Endothelial cell of umbilical vein (primary cell): ENCODE measurements at regions not wholly inside any gene's neighbourhood (a gene's known extent, or its start where the extent isn't known, plus 50 kb on each side); places are given as distances from the start of the nearest gene placed in this dataset.

Source experiments
- BruUV-seq: library from RNA; stranded (reverse); fragments of 400-500 nt; replicated peaks from 2 replicates; lab custom pipeline; 2021; lab: Mats Ljungman, UMichigan
- CTCF ChIA-PET: fragments of 300-600, 350-600 bp; sonication (Branson Sonifier 250); formaldehyde crosslinking; loops from one replicate; lab custom pipeline; 2021; ENCODE audit warnings: antibody characterized with exemption, inconsistent platforms; lab: Charles Lee
- POLR2A ChIA-PET: fragments of 300-600, 350-600 bp; sonication (Branson Sonifier 250); formaldehyde crosslinking; loops from one replicate; lab custom pipeline; 2021; ENCODE audit warnings: antibody characterized with exemption, inconsistent platforms; lab: Charles Lee
- DNase-seq: peaks from one replicate; pipeline ENCODE4 v3.0.0-alpha.2; 2011; ENCODE audit warnings: low read depth, low spot score
- FAIRE-seq: peaks from 2 replicates; lab custom pipeline; 2011; peaks lifted over from hg19 to GRCh38; lab: Jason Lieb, UNC
- H2AFZ ChIP-seq: 2 replicates; pipeline ENCODE4 v1.6.0; 2012; ENCODE audit warnings: low read depth, low read length, control low read depth, inconsistent platforms
- H3K27ac ChIP-seq: 2 replicates; pipeline ENCODE4 v1.5.1; 2011; ENCODE audit warnings: low read depth, mild to moderate bottlenecking, control low read depth, low read length, moderate library complexity; ENCODE audit not compliant: insufficient read depth
- H3K27me3 ChIP-seq, 2 experiments: 2 replicates each; pipeline versions ENCODE4 v1.6.0 to v1.6.1; 2011; ENCODE audit warnings: low read length in 2 of 2, mixed read lengths in 1 of 2; ENCODE audit not compliant: control insufficient read depth in 2 of 2, insufficient read depth in 2 of 2
- H3K36me3 ChIP-seq, 2 experiments: 2 replicates in 1 of 2; 3 replicates in 1 of 2; pipeline ENCODE4 v1.5.1; 2011; ENCODE audit warnings: low read length in 2 of 2, mild to moderate bottlenecking in 1 of 2, moderate library complexity in 1 of 2; ENCODE audit not compliant: control insufficient read depth in 2 of 2, insufficient read depth in 2 of 2; ENCODE audit errors: extremely low read depth in 1 of 2
- H3K4me1 ChIP-seq: 3 replicates; pipeline ENCODE4 v1.5.1; 2011; ENCODE audit warnings: mild to moderate bottlenecking, low read length; ENCODE audit not compliant: control insufficient read depth, insufficient read depth; ENCODE audit errors: extremely low read depth
- H3K4me2 ChIP-seq: 2 replicates; pipeline ENCODE4 v1.6.1; 2011; ENCODE audit warnings: low read length, control low read depth, mixed read lengths; ENCODE audit not compliant: insufficient read depth
- H3K4me3 ChIP-seq, 3 experiments: fragments of 200-600 bp in 1 of 3; sonication (generic), shearing (Covaris generic) in 1 of 3; replicated peaks in 1 of 3; 2 replicates each; pipeline ENCODE4 v1.5.1; 2011 to 2016; ENCODE audit warnings: control low read depth in 3 of 3, low read length in 3 of 3, mild to moderate bottlenecking in 2 of 3, inconsistent platforms in 1 of 3, low read depth in 1 of 3, moderate library complexity in 1 of 3; ENCODE audit not compliant: insufficient read depth in 1 of 3
- H3K79me2 ChIP-seq: 2 replicates; pipeline ENCODE4 v1.6.0; 2012; ENCODE audit warnings: low read length, inconsistent platforms; ENCODE audit not compliant: control insufficient read depth, insufficient read depth
- H3K9ac ChIP-seq: replicated peaks from 2 replicates; pipeline ENCODE3; 2011; ENCODE audit warnings: low read length, control low read depth; ENCODE audit not compliant: insufficient read depth; ENCODE audit errors: extremely low read depth
- H3K9me1 ChIP-seq: replicated peaks from 3 replicates; pipeline ENCODE4 v1.6.0; 2011; ENCODE audit warnings: mild to moderate bottlenecking, low read length; ENCODE audit not compliant: control insufficient read depth, insufficient read depth; ENCODE audit errors: extremely low read depth
- H3K9me3 ChIP-seq: replicated peaks from 2 replicates; pipeline ENCODE4 v1.5.1; 2012; ENCODE audit warnings: low read length, inconsistent platforms; ENCODE audit not compliant: control insufficient read depth, insufficient read depth
- H4K20me1 ChIP-seq: replicated peaks from 2 replicates; pipeline ENCODE3; 2011; ENCODE audit warnings: mild to moderate bottlenecking, low read length; ENCODE audit not compliant: control insufficient read depth, insufficient read depth; ENCODE audit errors: extremely low read depth
- CTCF ChIP-seq, 2 donors: IDR thresholded peaks; 1 replicate in 1 of 2; 2 replicates in 1 of 2; pipeline ENCODE4 v1.5.1; 2011; ENCODE audit warnings: low read length in 2 of 2, mild to moderate bottlenecking in 2 of 2, moderate library complexity in 2 of 2, control low read depth in 1 of 2, inconsistent platforms in 1 of 2, low read depth in 1 of 2; ENCODE audit not compliant: insufficient read depth in 1 of 2; ENCODE audit errors: extremely low read depth in 1 of 2
- EZH2 ChIP-seq: IDR thresholded peaks from 2 replicates; pipeline ENCODE4 v1.6.1; 2012; ENCODE audit warnings: borderline replicate concordance, low read depth, mild to moderate bottlenecking, moderate library complexity, low read length, inconsistent platforms; ENCODE audit not compliant: severe bottlenecking
- FOS ChIP-seq: IDR thresholded peaks from 2 replicates; pipeline ENCODE4 v1.6.1; 2011; ENCODE audit warnings: mild to moderate bottlenecking, low read length, moderate library complexity, borderline replicate concordance; ENCODE audit not compliant: insufficient read depth
- GATA2 ChIP-seq: IDR thresholded peaks from 2 replicates; pipeline ENCODE4 v1.7.0; 2011; ENCODE audit warnings: low read depth, mild to moderate bottlenecking, moderate library complexity, mixed read lengths, low read length; ENCODE audit not compliant: insufficient read length, insufficient read depth
- JUN ChIP-seq: IDR thresholded peaks from 2 replicates; pipeline ENCODE4 v1.6.1; 2011; ENCODE audit warnings: borderline replicate concordance, low read depth; ENCODE audit not compliant: insufficient read length, insufficient read depth
- MYC ChIP-seq: IDR thresholded peaks from one replicate; pipeline ENCODE4 v1.6.1; 2011; ENCODE audit warnings: mild to moderate bottlenecking, low read depth, low read length
- POLR2A ChIP-seq: IDR thresholded peaks from 2 replicates; pipeline ENCODE4 v1.6.1; 2012; ENCODE audit warnings: low read depth, mild to moderate bottlenecking, control low read depth, low read length
- POLR2AphosphoS5 ChIP-seq: IDR thresholded peaks from 2 replicates; pipeline ENCODE4 v1.6.1; 2012; ENCODE audit warnings: low read depth, mild to moderate bottlenecking, control low read depth, low read length, moderate library complexity; ENCODE audit not compliant: insufficient read depth
- dilution Hi-C: fragments of 300-500 bp; cut with MboI; formaldehyde crosslinking; loops from one replicate; pipeline ENCODE4 v1.15.0; 2019; ENCODE audit warnings: low sequenced_read_pairs; ENCODE audit not compliant: extremely low pct_ligation_motif_present
- intact Hi-C: fragments of 100-400 bp; cut with micrococcal nuclease; formaldehyde crosslinking; loops from one replicate; pipeline ENCODE4 v1.10.0; 2022
- TF ChIP-seq, protein P1 (sequence below): IDR thresholded peaks from 2 replicates; pipeline ENCODE4 v1.6.1; 2011; ENCODE audit not compliant: insufficient read depth, insufficient read length

- peaks cover 2% of the 10 kb centered on the region in 2 experiments for H3K27me3 ChIP-seq
- H3K27ac ChIP-seq, result no peak overlapping the region
- CTCF ChIA-PET, result interaction anchor here (2.3 kb wide), 1 partner anchor 64 kb away, joined by 5 read pairs; no protein-coding TSS in a partner anchor
- DNase-seq (no peak), FAIRE-seq (no peak)
- H3K9ac ChIP-seq, result no peak overlapping the region
- H3K36me3 ChIP-seq, result no peaks in the 10 kb centered on the region
- dilution Hi-C loops, result no loop called here
- no peaks in the 10 kb centered on the region for H3K79me2 ChIP-seq
- intact Hi-C loops, result no loop called here
- H3K9me3 ChIP-seq, result no peaks in the 10 kb centered on the region
- no peaks in the 10 kb centered on the region for H3K9me1 ChIP-seq
- H3K4me1 ChIP-seq, result peaks cover 5% of the 10 kb centered on the region
- POLR2A ChIA-PET, result no interaction called here
- H3K4me3 ChIP-seq, result no peak overlapping the region
- TF ChIP-seq, protein P1, sequence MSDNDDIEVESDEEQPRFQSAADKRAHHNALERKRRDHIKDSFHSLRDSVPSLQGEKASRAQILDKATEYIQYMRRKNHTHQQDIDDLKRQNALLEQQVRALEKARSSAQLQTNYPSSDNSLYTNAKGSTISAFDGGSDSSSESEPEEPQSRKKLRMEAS, result no peak
- TF ChIP-seq EZH2, result no peak
- TF ChIP-seq CTCF (IDR thresholded peaks at IDR 0.05; ENCODE audit: extremely low read depth in 1 of 2, insufficient read depth in 1 of 2, low read depth in 1 of 2, low read length in 2 of 2), result no peak
- no peak for TF ChIP-seq POLR2A
- no peak for TF ChIP-seq JUN
- no peak for TF ChIP-seq FOS
- TF ChIP-seq POLR2AphosphoS5, result no peak
- no peak for TF ChIP-seq GATA2
- TF ChIP-seq MYC, result no peak
- no peaks in the 10 kb centered on the region for H4K20me1 ChIP-seq
- BruUV-seq, result no TSS peak
- no peak overlapping the region for H2AFZ ChIP-seq
- no peak overlapping the region for H3K4me2 ChIP-seq
Observed at GRCh38 chr20:24096864-24097450, 108.4 kb upstream of the GGTLC1 start.
